Astrocyte (in vitro differentiated cells and primary cell): ENCODE measurements at regions not wholly inside any gene's neighbourhood (a gene's known extent, or its start where the extent isn't known, plus 50 kb on each side); places are given as distances from the start of the nearest gene placed in this dataset.

Experiments used
- CTCF ChIP-seq: IDR thresholded peaks from 2 replicates; pipeline ENCODE4 v1.5.1; 2011; ENCODE audit warnings: low read depth, mild to moderate bottlenecking, inconsistent platforms, low read length, moderate library complexity; ENCODE audit not compliant: insufficient read depth
- EZH2 ChIP-seq: IDR thresholded peaks from 2 replicates; pipeline ENCODE4 v1.6.1; 2012; ENCODE audit warnings: mild to moderate bottlenecking, low read length, inconsistent platforms; ENCODE audit not compliant: insufficient read depth

DNA sequence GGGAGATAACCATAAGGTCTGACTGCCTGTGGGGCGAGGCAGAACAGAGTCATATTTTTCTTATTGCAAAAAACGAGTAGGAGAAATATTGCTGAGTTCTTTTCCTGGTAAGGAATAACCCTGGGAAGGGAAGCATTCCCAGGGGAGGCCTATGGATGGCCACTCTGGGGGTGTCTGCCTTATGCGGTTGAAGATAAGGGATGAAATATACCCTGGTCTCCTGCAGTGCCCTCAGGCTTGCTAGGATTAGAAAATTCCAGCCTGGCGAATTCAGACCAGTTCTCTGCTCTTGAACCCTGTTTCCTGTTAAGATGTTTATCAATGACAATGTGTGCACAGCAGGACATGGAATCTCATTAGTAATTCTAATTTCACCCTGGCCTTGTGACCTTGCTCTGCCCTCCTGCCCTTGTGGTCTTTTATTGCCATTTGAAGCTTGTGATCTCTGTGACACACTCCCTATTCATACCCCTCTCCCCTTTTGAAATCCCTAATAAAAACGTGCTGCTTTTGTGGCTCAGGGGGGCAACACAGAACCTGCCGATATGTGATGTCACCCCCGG, 491.1 kb upstream of the EYS start:
- TF ChIP-seq CTCF = no peak
- TF ChIP-seq EZH2 = no peak
